ENCODE measurements at regions not wholly inside any gene's neighbourhood (a gene's known extent, or its start where the extent isn't known, plus 50 kb on each side); places are given as distances from the start of the nearest gene placed in this dataset.
A peak's percentile ranks its signal among the peaks of the same experiment; 100 is the strongest.

- DNase-seq (ENCODE audit: low spot score) (no peak), ATAC-seq (no peak)
- intact Hi-C loops (cut with DNase I): no loop called here
Measured at GRCh38 chr10:121296378-121296777, 301.9 kb downstream of the FGFR2 start.

- intact Hi-C loops (cut with DNase I): no loop called here
- no peak for ATAC-seq
- DNase-seq (ENCODE audit: low spot score): no peak
Measured at GRCh38 chr10:121296881-121297585, 301.2 kb downstream of the FGFR2 start.

GRCh38 chr10:121300723-121301122, 297.5 kb downstream of the FGFR2 start:
- no peak for ATAC-seq
- no peak for DNase-seq (ENCODE audit: low spot score)
- intact Hi-C loops (cut with DNase I): no loop called here

- DNase-seq (ENCODE audit: low spot score): no peak
- intact Hi-C loops (cut with DNase I): no loop called here
- ATAC-seq: no peak
Measured at GRCh38 chr10:121302541-121303180, 295.6 kb downstream of the FGFR2 start.

- intact Hi-C loops (cut with DNase I): no loop called here
- ATAC-seq: no peak
- DNase-seq (ENCODE audit: low spot score): no peak
Measured at GRCh38 chr10:121303287-121303890, 294.9 kb downstream of the FGFR2 start.

- intact Hi-C loops (cut with DNase I): no loop called here
- DNase-seq (ENCODE audit: low spot score) (no peak), ATAC-seq (no peak)
Measured at GRCh38 chr10:121305066-121305465, 293.2 kb downstream of the FGFR2 start.

GRCh38 chr10:121306159-121306673, 292.0 kb downstream of the FGFR2 start:
- DNase-seq (ENCODE audit: low spot score) (no peak), ATAC-seq (no peak)
- intact Hi-C loops (cut with DNase I): no loop called here

- intact Hi-C loops (cut with DNase I): no loop called here
- DNase-seq (ENCODE audit: low spot score): no peak
- ATAC-seq: no peak
Measured at GRCh38 chr10:121307411-121307980, 290.7 kb downstream of the FGFR2 start.

GRCh38 chr10:121308020-121308419, 290.2 kb downstream of the FGFR2 start:
- no peak for DNase-seq (ENCODE audit: low spot score)
- intact Hi-C loops (cut with DNase I): no loop called here
- ATAC-seq: no peak

- intact Hi-C loops (cut with DNase I): no loop called here
- ATAC-seq: no peak
- DNase-seq (ENCODE audit: low spot score): no peak
Measured at GRCh38 chr10:121309164-121309563, 289.1 kb downstream of the FGFR2 start.

- no peak for DNase-seq (ENCODE audit: low spot score)
- no peak for ATAC-seq
- intact Hi-C loops (cut with DNase I): no loop called here
Measured at GRCh38 chr10:121310151-121310711, 288.0 kb downstream of the FGFR2 start.

- DNase-seq (ENCODE audit: low spot score) (no peak), ATAC-seq (no peak)
- intact Hi-C loops (cut with DNase I): no loop called here
Measured at GRCh38 chr10:121311812-121312443, 286.3 kb downstream of the FGFR2 start.

GRCh38 chr10:121312587-121312986, 285.7 kb downstream of the FGFR2 start:
- ATAC-seq (peak; percentile 75), DNase-seq (ENCODE audit: low spot score) (no peak)
- intact Hi-C loops (cut with DNase I): no loop called here

GRCh38 chr10:121313119-121313875, 284.9 kb downstream of the FGFR2 start:
- ATAC-seq (peak; percentile 88), DNase-seq (ENCODE audit: low spot score) (no peak)
- intact Hi-C loops (cut with DNase I): no loop called here

GRCh38 chr10:121316432-121316831, 281.8 kb downstream of the FGFR2 start:
- intact Hi-C loops (cut with DNase I): no loop called here
- DNase-seq (ENCODE audit: low spot score): no peak
- ATAC-seq: no peak

- intact Hi-C loops (cut with DNase I): no loop called here
- ATAC-seq (no peak), DNase-seq (ENCODE audit: low spot score) (no peak)
Measured at GRCh38 chr10:121317374-121317773, 280.9 kb downstream of the FGFR2 start.

GRCh38 chr10:121322046-121322445, 276.2 kb downstream of the FGFR2 start:
- DNase-seq (ENCODE audit: low spot score) (no peak), ATAC-seq (no peak)
- intact Hi-C loops (cut with DNase I): no loop called here

GRCh38 chr10:121322776-121323175, 275.5 kb downstream of the FGFR2 start:
- no peak for DNase-seq (ENCODE audit: low spot score)
- ATAC-seq: no peak
- intact Hi-C loops (cut with DNase I): no loop called here

GRCh38 chr10:121323443-121323842, 274.8 kb downstream of the FGFR2 start:
- intact Hi-C loops (cut with DNase I): no loop called here
- DNase-seq (ENCODE audit: low spot score): no peak
- no peak for ATAC-seq
